Posterior vena cava (tissue), 2 donors: ENCODE measurements at regions not wholly inside any gene's neighbourhood (a gene's known extent, or its start where the extent isn't known, plus 50 kb on each side); places are given as distances from the start of the nearest gene placed in this dataset.
"Not testable (repeated sequence)": the region's sequence is repeated elsewhere in the genome, so short reads cannot be mapped to it uniquely, and the experiment has no call there.

ENCODE experiments used
- DNase-seq: peaks from one replicate; pipeline ENCODE4 v3.0.0-alpha.2; 2020; ENCODE audit warnings: low spot score
- intact Hi-C, 2 donors: fragments of 100-400 bp; cut with DNase I; formaldehyde crosslinking; loops; one replicate each; pipeline versions ENCODE4 v1.14.1 to v1.14.2; 2022 to 2023
- donor health status: DM: yes; HTN: yes; CAD: no.
- donor health status: DM: yes; HTN: yes; CAD: no.

- no peak for DNase-seq
- intact Hi-C loops: no loop called here
Measured at GRCh38 chr15:56813995-56814394, 80.7 kb upstream of the ZNF280D start.

- DNase-seq: no peak
- intact Hi-C loops: no loop called here
Measured at GRCh38 chr15:56812961-56813360, 79.7 kb upstream of the ZNF280D start.

GRCh38 chr15:56812221-56812620 lies 78.9 kb upstream of the ZNF280D start:
- intact Hi-C loops: no loop called here
- no peak for DNase-seq

- no peak for DNase-seq
- intact Hi-C loops: no loop called here
Measured at GRCh38 chr15:56811586-56811985, 78.3 kb upstream of the ZNF280D start.

GRCh38 chr15:56808160-56808559 lies 74.9 kb upstream of the ZNF280D start:
- intact Hi-C loops: no loop called here
- no peak for DNase-seq

GRCh38 chr15:56806148-56806536 lies 72.8 kb upstream of the ZNF280D start:
- no peak for DNase-seq
- intact Hi-C loops: no loop called here

- no peak for DNase-seq
- intact Hi-C loops: no loop called here
Measured at GRCh38 chr15:56805466-56806147, 72.3 kb upstream of the ZNF280D start.

GRCh38 chr15:56804938-56805337 lies 71.6 kb upstream of the ZNF280D start:
- no peak for DNase-seq
- intact Hi-C loops: no loop called here

- DNase-seq: no peak
- intact Hi-C loops: no loop called here
Measured at GRCh38 chr15:56804279-56804678, 71.0 kb upstream of the ZNF280D start.

GRCh38 chr15:56802161-56802560 lies 68.9 kb upstream of the ZNF280D start:
- no peak for DNase-seq
- intact Hi-C loops: no loop called here

GRCh38 chr15:56798639-56799038 lies 65.3 kb upstream of the ZNF280D start:
- intact Hi-C loops: no loop called here
- DNase-seq: no peak

GRCh38 chr15:56797720-56798275 lies 64.5 kb upstream of the ZNF280D start:
- DNase-seq: no peak
- intact Hi-C loops: no loop called here

- no peak for DNase-seq
- intact Hi-C loops: no loop called here
Measured at GRCh38 chr15:56795502-56795901, 62.2 kb upstream of the ZNF280D start.

GRCh38 chr15:56794553-56795329 lies 61.4 kb upstream of the ZNF280D start:
- intact Hi-C loops: no loop called here
- DNase-seq: no peak

- no peak for DNase-seq
- intact Hi-C loops: no loop called here
Measured at GRCh38 chr15:56794165-56794552, 60.9 kb upstream of the ZNF280D start.

GRCh38 chr15:56792211-56792610 lies 58.9 kb upstream of the ZNF280D start:
- intact Hi-C loops: no loop called here
- no peak for DNase-seq

- DNase-seq, intact Hi-C loops: not testable (repeated sequence)
Measured at GRCh38 chr15:56791521-56791920, 58.2 kb upstream of the ZNF280D start.

- no peak for DNase-seq
- intact Hi-C loops: no loop called here
Measured at GRCh38 chr15:56788359-56788758, 55.0 kb upstream of the ZNF280D start.

- no peak for DNase-seq
- intact Hi-C loops: no loop called here
Measured at GRCh38 chr15:56786966-56787365, 53.7 kb upstream of the ZNF280D start.

GRCh38 chr15:56783857-56784661 lies 50.8 kb upstream of the ZNF280D start:
- intact Hi-C loops: no loop called here
- no peak for DNase-seq
